22Rv1 (cell line): ENCODE measurements at regions not wholly inside any gene's neighbourhood (a gene's known extent, or its start where the extent isn't known, plus 50 kb on each side); places are given as distances from the start of the nearest gene placed in this dataset.

Experiments
- CTCF ChIP-seq: fragments of 450-650 bp; IDR thresholded peaks from 2 replicates; pipeline ENCODE4 v1.5.1; 2017; ENCODE audit warnings: mild to moderate bottlenecking
- ZFX ChIP-seq: fragments of 450-650 bp; IDR thresholded peaks from 2 replicates; pipeline ENCODE4 v1.6.1; 2017; ENCODE audit warnings: antibody characterized with exemption, borderline replicate concordance

DNA sequence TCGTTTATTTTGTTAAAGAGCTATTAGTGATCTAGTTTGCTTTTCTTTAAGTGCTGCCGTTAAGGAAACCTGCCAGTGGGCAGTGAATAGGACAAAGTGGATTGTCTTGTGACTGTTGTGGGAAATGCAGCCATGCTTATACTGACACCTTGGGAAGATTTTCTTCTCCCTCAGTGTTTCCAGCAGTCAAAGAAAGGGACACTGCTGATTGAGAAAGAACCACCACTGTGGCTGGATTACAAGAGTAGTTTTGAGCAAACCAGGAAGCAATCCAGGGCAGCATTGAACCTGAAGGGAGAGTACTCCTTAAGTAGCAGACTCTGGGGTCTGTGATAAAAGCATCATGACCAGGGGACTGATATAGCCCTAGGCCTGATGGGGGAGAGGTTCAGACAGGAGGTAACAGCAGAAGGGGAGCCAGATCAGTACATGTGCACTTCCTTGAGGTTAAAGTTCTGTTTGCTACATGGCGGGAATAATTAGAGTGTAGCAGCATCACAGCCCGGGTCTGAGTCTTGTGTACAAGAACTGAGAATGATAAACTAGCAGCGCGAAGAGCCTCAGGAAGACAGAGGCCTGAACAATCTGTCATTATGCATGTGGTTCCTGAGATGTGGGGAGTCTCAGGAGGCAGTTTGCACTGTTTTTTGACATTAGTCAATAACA lies 167.8 kb downstream of the C11orf91 start:
- TF ChIP-seq CTCF (no peak), ZFX (no peak)
